GM19328 (cell line): ENCODE measurements at regions not wholly inside any gene's neighbourhood (a gene's known extent, or its start where the extent isn't known, plus 50 kb on each side); places are given as distances from the start of the nearest gene placed in this dataset.
"Not testable (repeated sequence)": the region's sequence is repeated elsewhere in the genome, so short reads cannot be mapped to it uniquely, and the experiment has no call there.

Experiments used
- ATAC-seq: cut with Tn5 transposase; IDR thresholded peaks from one replicate; pipeline ENCODE4 v1.9.1; 2021; ENCODE audit warnings: mild to moderate bottlenecking, moderate library complexity; ENCODE audit not compliant: unreplicated experiment

GRCh38 chrX:85808217-85808616, 239.1 kb downstream of the CHM start:
- no peak for ATAC-seq

GRCh38 chrX:85772391-85772790, 275.0 kb downstream of the CHM start:
- ATAC-seq = not testable (repeated sequence)

- no peak for ATAC-seq
These were observed 281.7 kb downstream of the CHM start for GRCh38 chrX:85765651-85766050.

- not testable (repeated sequence) for ATAC-seq
These were observed 324.3 kb downstream of the CHM start for GRCh38 chrX:85723025-85723424.

- not testable (repeated sequence) for ATAC-seq
These were observed 323.8 kb upstream of the POF1B start for GRCh38 chrX:85703233-85703632.

- ATAC-seq = no peak
These were observed 319.5 kb upstream of the POF1B start for GRCh38 chrX:85698921-85699320.

GRCh38 chrX:85685843-85686242, 306.4 kb upstream of the POF1B start:
- ATAC-seq = no peak

- ATAC-seq = no peak
These were observed 287.0 kb upstream of the POF1B start for GRCh38 chrX:85666471-85666870.

- not testable (repeated sequence) for ATAC-seq
These were observed 284.5 kb upstream of the POF1B start for GRCh38 chrX:85663970-85664369.

- no peak for ATAC-seq
These were observed 251.4 kb upstream of the POF1B start for GRCh38 chrX:85630901-85631300.

GRCh38 chrX:85627363-85627762, 247.9 kb upstream of the POF1B start:
- no peak for ATAC-seq

- no peak for ATAC-seq
These were observed 243.2 kb upstream of the POF1B start for GRCh38 chrX:85622635-85623034.

- no peak for ATAC-seq
These were observed 241.0 kb upstream of the POF1B start for GRCh38 chrX:85620466-85620865.

- ATAC-seq = no peak
These were observed 240.5 kb upstream of the POF1B start for GRCh38 chrX:85619962-85620361.

GRCh38 chrX:85611926-85612325, 232.5 kb upstream of the POF1B start:
- ATAC-seq = no peak

- no peak for ATAC-seq
These were observed 213.5 kb upstream of the POF1B start for GRCh38 chrX:85592980-85593379.

GRCh38 chrX:85591536-85591935, 212.1 kb upstream of the POF1B start:
- no peak for ATAC-seq

- no peak for ATAC-seq
These were observed 211.2 kb upstream of the POF1B start for GRCh38 chrX:85590638-85591037.

GRCh38 chrX:85573801-85574200, 194.3 kb upstream of the POF1B start:
- peak; percentile 52 for ATAC-seq

- no peak for ATAC-seq
These were observed 191.0 kb upstream of the POF1B start for GRCh38 chrX:85570496-85570895.

- no peak for ATAC-seq
These were observed 190.2 kb upstream of the POF1B start for GRCh38 chrX:85569686-85570085.

- no peak for ATAC-seq
These were observed 189.6 kb upstream of the POF1B start for GRCh38 chrX:85569096-85569495.

GRCh38 chrX:85561231-85561630, 181.8 kb upstream of the POF1B start:
- ATAC-seq = no peak

- ATAC-seq = no peak
These were observed 165.1 kb upstream of the POF1B start for GRCh38 chrX:85544609-85545008.
